AG09309 (cell line): ENCODE measurements at regions not wholly inside any gene's neighbourhood (a gene's known extent, or its start where the extent isn't known, plus 50 kb on each side); places are given as distances from the start of the nearest gene placed in this dataset.

ENCODE experiments used
- DNase-seq: peaks from one replicate; pipeline ENCODE4 v3.0.0-alpha.2; 2010; ENCODE audit warnings: low read depth
- H3K4me3 ChIP-seq: 2 replicates; pipeline ENCODE4 v1.5.1; 2011; ENCODE audit warnings: mild to moderate bottlenecking, low read depth, low read length, moderate library complexity; ENCODE audit not compliant: control insufficient read depth
- TF ChIP-seq, protein P1 (sequence below): IDR thresholded peaks from 2 replicates; pipeline ENCODE4 v1.5.1; 2011; ENCODE audit warnings: mild to moderate bottlenecking, low read depth, low read length, inconsistent platforms; ENCODE audit not compliant: insufficient read depth, control insufficient read depth; ENCODE audit errors: missing control alignments

DNA sequence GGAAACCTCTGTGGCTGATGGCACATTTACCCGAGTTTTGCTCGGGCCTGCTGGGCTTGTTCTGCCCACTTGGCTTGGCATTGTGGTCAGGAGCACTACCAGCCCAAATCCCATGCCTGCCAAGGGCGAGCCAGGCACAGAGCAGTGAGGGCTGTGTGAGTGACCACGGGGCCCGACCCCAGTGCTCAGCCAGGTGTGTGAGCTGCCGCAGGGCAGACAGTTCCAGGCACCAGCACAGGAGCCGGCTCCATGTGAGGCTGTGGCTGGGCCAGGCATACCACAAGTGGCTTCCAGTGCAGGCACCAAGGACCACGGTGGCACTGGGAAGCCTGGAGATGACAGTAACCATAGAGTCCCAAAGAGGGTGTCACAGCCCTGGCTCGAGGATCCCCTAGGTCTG is 1225.5 kb upstream of the GJE1 start:
- no peak overlapping the region for H3K4me3 ChIP-seq
- no peak for DNase-seq
- TF ChIP-seq, protein P1, sequence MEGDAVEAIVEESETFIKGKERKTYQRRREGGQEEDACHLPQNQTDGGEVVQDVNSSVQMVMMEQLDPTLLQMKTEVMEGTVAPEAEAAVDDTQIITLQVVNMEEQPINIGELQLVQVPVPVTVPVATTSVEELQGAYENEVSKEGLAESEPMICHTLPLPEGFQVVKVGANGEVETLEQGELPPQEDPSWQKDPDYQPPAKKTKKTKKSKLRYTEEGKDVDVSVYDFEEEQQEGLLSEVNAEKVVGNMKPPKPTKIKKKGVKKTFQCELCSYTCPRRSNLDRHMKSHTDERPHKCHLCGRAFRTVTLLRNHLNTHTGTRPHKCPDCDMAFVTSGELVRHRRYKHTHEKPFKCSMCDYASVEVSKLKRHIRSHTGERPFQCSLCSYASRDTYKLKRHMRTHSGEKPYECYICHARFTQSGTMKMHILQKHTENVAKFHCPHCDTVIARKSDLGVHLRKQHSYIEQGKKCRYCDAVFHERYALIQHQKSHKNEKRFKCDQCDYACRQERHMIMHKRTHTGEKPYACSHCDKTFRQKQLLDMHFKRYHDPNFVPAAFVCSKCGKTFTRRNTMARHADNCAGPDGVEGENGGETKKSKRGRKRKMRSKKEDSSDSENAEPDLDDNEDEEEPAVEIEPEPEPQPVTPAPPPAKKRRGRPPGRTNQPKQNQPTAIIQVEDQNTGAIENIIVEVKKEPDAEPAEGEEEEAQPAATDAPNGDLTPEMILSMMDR: no peak

- TF ChIP-seq, protein P1: no peak
These were observed 1227.0 kb upstream of the GJE1 start for GRCh38 chr6:140905724-140906123.

GRCh38 chr6:140905050-140905449 is 1227.7 kb upstream of the GJE1 start:
- no peak for DNase-seq
- H3K4me3 ChIP-seq: no peak overlapping the region
- TF ChIP-seq, protein P1: no peak

More at GRCh38 chr6:140905724-140906123, 1227.0 kb upstream of the GJE1 start:
- DNase-seq: no peak
- no peak overlapping the region for H3K4me3 ChIP-seq

- TF ChIP-seq, protein P1: no peak
- no peak overlapping the region for H3K4me3 ChIP-seq
- no peak for DNase-seq
These were observed 1234.7 kb upstream of the GJE1 start for GRCh38 chr6:140897804-140898573.

- TF ChIP-seq, protein P1: no peak
- no peak for DNase-seq
- H3K4me3 ChIP-seq: no peak overlapping the region
These were observed 1235.4 kb upstream of the GJE1 start for GRCh38 chr6:140897349-140897748.

DNA sequence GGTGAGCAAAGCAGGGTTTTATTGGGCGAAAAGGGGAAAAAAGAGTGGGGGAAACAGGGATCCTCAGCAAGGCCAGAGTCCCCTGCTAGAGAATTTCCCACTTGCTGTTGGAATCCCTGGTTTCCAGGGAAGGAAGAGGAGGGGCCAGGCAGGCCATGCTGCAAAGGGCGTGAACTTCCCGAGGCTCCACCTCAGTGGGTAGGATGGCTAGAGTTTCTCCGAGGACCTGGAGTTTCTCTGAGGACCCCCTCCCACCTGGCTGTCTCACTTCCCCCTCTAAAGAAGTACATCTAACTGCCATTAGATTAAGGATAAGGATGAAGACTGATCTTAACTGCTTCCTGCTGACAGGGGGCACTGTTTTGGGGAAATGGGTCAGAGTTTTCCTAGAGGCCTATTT is 1239.3 kb upstream of the GJE1 start:
- no peak for DNase-seq
- TF ChIP-seq, protein P1: no peak
- no peak overlapping the region for H3K4me3 ChIP-seq

- no peak overlapping the region for H3K4me3 ChIP-seq
- TF ChIP-seq, protein P1: no peak
- DNase-seq: peak; percentile 47
These were observed 1252.8 kb upstream of the GJE1 start for GRCh38 chr6:140879946-140880345.
